ENCODE measurements at regions not wholly inside any gene's neighbourhood (a gene's known extent, or its start where the extent isn't known, plus 50 kb on each side); places are given as distances from the start of the nearest gene placed in this dataset.
A peak's percentile ranks its signal among the peaks of the same experiment; 100 is the strongest.

DNA sequence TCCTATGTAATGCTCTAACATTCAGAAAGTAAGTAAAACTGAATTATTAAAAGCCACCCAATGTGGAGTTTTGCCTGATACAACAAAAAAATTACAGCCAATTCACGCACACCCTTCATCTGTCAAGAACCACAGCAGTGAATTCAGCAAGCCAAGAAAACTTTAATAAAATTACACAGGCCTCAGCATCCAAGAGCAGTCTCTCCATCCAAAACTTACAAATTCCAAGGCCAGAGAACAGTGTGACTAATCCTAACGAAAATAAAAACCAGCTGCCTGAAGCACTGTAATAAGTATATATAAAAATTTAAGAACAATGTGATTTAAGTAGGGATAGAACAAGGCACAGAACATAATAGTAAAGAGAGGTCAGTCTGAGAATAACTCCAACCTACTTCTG is 54.2 kb downstream of the SIX6 start:
- peak; percentile 26 for DNase-seq (ENCODE audit: low read depth, low spot score)

DNA sequence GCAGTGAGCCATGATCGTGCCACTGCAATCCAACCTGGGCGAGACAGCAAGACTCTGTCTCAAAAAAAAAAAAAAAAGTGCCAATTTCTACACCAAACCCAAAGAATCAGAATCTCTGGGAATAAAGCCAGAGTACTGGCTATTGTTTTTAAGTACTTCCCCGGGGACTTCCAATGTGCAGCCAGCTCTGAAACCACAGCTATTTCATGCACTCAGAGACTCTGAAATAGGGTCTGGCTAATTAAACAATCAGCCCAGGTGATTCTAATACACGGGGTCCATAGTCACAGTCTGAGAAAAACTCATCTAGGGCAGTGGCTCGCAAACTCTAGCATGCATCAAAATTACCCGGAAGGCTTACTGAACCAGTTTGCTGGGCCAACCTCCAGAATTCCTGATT is 56.3 kb downstream of the SIX6 start:
- peak; percentile 37 for DNase-seq (ENCODE audit: low read depth, low spot score)

DNA sequence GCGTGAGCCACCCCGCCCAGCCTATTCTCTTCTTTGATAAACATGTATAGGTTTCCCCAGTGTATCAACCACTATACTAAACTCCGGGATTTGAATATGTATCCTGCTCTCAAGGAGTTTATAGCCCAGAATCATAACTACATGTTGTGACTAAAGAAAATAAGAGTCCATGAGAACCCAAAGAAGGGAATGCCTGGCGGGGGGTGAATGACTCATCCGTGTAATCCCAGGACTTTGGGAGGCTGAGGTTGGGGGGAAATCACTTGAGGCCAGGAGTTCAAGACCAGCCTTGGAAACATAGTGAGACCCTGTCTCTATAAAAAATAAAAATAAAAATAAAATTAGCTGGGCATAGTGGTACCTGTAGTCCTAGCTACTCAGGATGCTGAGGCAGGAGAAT is 57.2 kb downstream of the SIX6 start:
- peak; percentile 31 for DNase-seq (ENCODE audit: low read depth, low spot score)

DNA sequence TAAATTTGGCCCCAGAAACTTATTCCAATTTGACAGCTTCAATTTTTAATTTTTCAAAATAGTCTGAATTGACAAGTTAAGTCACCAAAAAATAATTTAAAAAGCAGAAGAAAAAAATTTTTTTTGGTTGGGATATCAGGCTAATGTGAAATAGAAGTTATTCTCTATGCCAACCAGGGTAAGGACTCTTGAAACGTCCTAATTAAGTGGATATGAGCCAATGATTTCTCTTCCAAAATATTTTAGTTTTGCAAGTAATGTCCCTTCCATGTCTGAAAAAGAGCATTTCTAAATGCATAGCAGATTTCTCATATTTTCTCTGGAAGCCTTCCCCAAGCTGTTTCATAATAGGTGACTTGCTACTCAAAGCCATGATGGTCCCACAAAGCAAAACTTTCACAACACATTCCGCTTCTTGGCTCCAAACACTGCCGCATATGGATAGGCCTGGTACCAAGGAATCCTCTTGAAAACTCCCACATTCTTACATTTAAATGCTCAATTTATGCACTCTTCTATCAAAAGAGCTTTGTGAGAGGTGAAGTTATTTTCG is 65.1 kb downstream of the SIX6 start:
- DNase-seq (ENCODE audit: low read depth, low spot score), result no peak

DNA sequence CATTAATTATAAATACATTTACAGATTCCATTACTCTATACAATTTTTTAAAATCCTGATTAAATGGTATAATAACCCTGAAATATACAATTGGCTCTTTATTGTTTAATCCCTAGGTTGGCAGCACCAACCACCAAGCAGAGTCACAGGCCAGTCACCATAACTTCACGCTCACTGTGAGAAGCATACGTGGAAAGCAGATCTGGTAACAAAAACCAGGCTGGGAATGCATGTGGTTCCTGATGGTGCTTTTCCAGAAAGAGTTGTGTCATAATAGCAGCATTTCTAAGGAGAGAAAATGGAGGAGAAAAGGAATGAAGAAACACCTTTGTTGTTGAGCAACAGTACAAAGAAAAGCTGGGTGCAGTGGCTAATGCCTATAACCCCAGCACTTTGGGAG is 66.1 kb downstream of the SIX6 start:
- DNase-seq (ENCODE audit: low read depth, low spot score), result no peak

DNA sequence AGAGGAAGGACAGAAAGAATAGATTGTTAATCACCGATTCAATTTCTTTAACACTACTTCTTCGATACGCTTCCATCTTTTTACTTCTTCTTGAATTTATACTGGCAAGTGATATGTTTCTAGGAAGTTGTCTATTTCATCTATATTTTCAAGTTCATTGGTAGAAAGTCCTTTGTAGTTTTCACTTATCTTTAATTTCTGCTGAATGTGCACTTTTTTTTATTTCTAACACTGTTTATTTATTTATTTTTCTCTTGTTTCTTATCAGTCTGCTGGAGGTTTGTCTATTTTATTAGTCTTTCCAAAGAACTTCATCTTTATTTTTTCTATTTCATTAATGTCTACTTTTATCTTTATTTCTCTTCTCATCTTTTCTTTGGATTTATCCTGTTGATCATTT is 63.6 kb downstream of the SIX1 start:
- DNase-seq (ENCODE audit: low read depth, low spot score), result no peak

DNA sequence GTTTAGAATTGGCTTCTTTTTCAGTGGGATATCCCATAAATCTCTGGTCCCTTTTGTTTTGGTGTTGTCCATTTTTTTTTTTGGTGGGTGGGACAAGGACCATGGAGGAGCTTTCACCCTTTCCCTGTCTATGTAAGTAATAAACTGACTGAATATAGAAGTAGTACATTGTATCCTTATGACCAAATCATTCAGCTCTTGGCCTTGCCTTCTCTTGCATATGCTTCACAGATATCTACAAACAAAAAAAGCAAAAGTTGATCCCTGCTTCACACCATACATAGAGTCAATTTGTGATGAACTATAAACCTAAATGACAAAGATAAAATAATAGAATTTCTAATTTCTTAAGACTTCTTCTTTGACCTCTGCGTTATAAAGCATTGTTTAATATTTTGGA is 59.8 kb downstream of the SIX1 start:
- no peak for DNase-seq (ENCODE audit: low read depth, low spot score)

DNA sequence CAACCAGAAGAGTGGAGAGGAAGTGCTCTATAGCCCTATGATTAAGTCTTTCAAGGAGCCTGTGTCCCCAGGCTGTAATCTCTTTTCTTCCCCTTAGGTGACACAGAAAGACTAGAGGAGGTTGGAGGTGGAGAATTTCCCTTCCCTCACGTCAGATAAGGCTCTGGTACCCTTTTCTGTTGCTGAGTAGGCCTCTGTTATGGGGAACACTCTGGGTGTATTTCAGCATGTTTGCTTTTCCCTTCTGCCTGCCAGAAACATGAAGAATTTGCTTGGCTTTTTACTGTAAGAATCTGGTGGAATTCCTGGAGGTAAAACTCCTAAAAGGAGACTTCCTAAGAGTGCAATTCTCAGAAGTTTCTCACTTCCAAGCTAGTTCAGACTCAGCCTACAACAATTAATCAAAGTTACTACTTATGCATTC is 58.3 kb downstream of the SIX1 start:
- no peak for DNase-seq (ENCODE audit: low read depth, low spot score)

Measured in smooth muscle cell of the brain vasculature (primary cell).